Right renal pelvis (tissue), 4 donors: ENCODE measurements at regions not wholly inside any gene's neighbourhood (a gene's known extent, or its start where the extent isn't known, plus 50 kb on each side); places are given as distances from the start of the nearest gene placed in this dataset.
"Not testable (repeated sequence)": the region's sequence is repeated elsewhere in the genome, so short reads cannot be mapped to it uniquely, and the experiment has no call there.

Experiments used
- DNase-seq, 4 donors: peaks; one replicate each; pipeline ENCODE4 v3.0.0-alpha.2; 2013; ENCODE audit warnings: low read depth in 4 of 4, low spot score in 3 of 4, missing footprints in 1 of 4

DNA sequence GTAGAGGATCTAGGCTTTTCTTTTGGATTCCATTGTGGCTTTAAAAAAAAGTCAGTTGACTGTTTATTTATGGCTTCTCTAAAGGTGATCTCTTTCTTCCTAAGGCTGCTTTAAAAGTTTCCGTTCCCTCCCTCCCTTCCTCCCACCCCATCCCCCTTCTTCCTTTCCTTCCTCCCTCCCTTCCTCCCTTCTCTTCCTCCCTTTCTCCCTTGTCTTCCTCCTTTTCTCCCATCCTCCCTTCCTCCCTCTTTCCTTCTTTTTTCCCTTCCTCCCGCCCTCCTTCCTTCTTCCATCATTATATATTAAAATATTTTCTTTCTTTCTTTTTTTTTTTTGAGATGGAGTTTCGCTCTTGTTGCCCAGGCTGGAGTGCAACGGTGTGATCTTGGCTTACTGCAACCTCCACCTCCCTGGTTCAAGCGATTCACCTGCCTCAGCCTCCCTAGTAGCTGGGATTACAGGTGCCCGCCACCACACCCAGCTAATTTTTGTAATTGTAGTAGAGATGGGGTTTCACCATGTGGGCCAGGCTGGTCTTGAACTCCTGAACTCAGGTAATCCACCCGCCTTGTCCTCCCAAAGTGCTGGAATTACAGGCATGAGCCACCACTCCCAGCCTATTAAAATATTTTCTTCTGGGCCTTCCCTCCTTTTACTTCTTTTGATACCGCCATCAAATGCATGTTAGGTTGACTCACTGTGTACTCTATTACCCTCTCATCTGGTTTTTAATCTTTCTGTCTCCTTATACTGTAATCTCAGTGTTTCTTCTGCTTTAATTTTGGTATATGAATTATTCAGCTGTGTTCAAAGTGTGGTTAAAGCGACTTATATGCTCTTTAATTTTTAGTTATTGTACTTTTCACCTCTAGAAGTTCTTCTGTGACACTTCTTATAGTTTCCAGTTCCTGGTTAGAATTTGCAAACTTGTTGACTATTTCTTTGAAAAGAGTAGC, 59.2 kb upstream of the ATP5PO start:
- no peak for DNase-seq

DNA sequence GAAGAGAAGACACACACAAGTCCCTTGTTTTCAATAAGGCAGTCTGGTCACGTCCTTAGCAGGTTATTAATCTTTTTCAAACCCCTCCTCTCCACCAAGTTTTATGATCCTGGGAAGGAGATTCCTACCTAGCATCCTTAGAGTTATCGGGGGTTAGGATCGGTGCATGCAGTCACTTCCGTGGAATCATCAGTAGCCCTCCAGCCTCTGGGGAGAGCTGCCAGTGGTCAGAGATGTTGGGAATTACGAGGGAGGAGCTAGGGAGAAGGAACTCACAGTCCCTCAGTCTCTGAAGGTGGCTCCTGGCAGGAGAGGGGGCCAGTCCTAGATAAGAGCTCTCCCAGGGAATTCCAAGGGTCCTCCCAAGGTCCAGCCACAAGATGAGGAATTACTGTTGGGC, 57.7 kb upstream of the ATP5PO start:
- no peak for DNase-seq

- DNase-seq: no peak
These were observed 56.9 kb upstream of the ATP5PO start for GRCh38 chr21:33972539-33972938.

GRCh38 chr21:33971492-33972013, 55.9 kb upstream of the ATP5PO start:
- no peak for DNase-seq

DNA sequence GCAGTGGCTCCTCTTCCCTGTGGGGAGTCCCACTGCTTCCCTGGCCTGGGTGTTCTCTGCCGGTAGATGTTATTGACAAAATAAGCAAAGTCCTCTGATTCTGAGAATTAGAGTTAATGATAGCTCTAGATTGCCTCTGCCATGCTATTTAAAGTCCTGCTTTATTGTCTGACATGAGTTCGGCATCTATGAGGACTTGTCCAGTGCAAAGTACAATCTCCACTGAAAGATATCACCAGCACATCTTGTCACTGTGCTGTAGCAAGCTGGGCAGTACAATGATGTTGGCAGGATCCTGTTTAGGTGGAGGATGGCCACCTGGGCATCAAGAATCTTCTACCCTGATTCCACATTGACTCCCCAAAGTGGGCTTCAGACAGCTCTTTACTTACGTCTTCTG, 54.0 kb upstream of the ATP5PO start:
- DNase-seq: no peak

GRCh38 chr21:33968995-33969348, 53.4 kb upstream of the ATP5PO start:
- no peak for DNase-seq

GRCh38 chr21:33968080-33968994, 52.7 kb upstream of the ATP5PO start:
- DNase-seq: peak in 1 of 4 donors; percentile 12

- DNase-seq: peak in 1 of 4 donors; percentile 13
These were observed 51.5 kb upstream of the ATP5PO start for GRCh38 chr21:33967086-33967571.

DNA sequence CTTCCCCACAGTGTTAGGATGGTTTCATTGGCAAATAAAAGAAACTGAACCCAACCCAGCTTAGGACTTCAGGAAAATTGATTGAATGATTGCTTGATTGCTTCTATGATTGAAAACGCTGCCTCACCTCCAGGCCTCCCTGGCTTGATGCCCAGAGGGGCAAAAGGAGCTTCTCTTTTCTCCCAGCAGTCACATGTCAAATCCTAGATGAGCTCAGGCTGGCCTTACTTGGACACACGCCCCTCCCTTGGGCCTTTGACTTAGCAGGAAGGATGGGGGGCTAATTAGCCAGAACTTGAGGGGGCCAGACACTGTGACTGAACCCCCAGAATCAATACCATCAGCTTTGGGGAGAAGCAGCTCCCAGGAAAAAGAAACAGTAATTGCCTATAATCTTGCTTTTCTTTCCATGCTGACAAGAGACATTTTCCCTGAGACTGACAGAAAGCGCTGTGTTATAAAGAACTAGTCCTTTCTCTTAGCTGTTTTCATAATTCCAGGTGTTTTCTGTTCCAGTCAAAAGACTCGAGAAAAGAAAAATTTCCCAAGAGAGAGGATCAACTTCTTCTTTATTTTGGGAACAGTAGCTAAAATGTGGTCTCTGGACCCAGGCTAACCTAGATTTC, 50.8 kb upstream of the ATP5PO start:
- DNase-seq: no peak

DNA sequence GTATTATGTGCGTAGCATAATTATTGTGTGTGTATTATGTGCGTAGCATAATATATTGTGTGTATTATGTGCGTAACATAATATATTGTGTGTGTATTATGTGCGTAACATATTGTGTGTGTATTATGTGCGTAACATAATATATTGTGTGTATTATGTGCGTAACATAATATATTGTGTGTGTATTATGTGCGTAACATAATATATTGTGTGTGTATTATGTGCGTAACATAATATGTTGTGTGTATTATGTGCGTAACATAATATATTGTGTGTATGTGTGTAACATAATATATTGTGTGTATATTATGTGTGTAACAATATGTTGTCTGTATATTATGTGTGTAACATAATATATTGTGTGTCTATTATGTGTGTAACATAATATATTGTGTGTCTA, 50.1 kb upstream of the ATP5PO start:
- DNase-seq: not testable (repeated sequence)
